Esophagus muscularis mucosa (tissue), 3 donors: ENCODE measurements at regions not wholly inside any gene's neighbourhood (a gene's known extent, or its start where the extent isn't known, plus 50 kb on each side); places are given as distances from the start of the nearest gene placed in this dataset.

ENCODE experiments used
- POLR2A ChIP-seq: fragments of 450-650 bp; IDR thresholded peaks from one replicate; pipeline ENCODE4 v1.6.1; 2017; ENCODE audit warnings: antibody characterized with exemption, moderate library complexity, mild to moderate bottlenecking, low read depth
- POLR2AphosphoS5 ChIP-seq, 2 donors: sonication (generic); formaldehyde crosslinking; IDR thresholded peaks; one replicate each; pipeline ENCODE4 v1.6.1; 2017; ENCODE audit warnings: antibody characterized with exemption in 2 of 2
- TF ChIP-seq, protein P1 (sequence below), 3 experiments: fragments of 200-600 bp in 2 of 3; fragments of 450-650 bp in 1 of 3; sonication (generic) in 2 of 3; IDR thresholded peaks; one replicate each; pipeline ENCODE4 v1.5.1; 2017 to 2019; ENCODE audit warnings: antibody characterized with exemption in 3 of 3, mild to moderate bottlenecking in 2 of 3, moderate library complexity in 1 of 3

DNA sequence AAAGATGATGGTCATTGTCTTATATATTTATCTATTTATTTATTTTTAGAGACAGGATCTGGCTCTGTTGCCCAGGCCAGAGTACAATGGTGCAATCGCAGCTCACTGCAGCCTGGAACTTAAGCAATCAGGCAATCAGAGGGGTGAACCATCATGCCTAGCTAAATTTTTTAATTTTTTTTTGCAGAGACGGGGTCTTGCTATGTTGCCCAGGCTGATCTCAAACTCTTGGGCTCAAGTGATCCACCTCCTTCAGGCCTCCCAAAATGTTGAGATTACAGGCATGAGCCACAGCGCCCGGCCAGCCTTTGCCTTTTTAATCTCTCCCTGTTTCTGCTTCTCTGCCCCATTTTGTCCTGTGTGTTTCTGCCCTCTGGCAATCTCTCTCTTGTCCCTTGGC lies 102.2 kb downstream of the NCR2 start:
- TF ChIP-seq, protein P1, sequence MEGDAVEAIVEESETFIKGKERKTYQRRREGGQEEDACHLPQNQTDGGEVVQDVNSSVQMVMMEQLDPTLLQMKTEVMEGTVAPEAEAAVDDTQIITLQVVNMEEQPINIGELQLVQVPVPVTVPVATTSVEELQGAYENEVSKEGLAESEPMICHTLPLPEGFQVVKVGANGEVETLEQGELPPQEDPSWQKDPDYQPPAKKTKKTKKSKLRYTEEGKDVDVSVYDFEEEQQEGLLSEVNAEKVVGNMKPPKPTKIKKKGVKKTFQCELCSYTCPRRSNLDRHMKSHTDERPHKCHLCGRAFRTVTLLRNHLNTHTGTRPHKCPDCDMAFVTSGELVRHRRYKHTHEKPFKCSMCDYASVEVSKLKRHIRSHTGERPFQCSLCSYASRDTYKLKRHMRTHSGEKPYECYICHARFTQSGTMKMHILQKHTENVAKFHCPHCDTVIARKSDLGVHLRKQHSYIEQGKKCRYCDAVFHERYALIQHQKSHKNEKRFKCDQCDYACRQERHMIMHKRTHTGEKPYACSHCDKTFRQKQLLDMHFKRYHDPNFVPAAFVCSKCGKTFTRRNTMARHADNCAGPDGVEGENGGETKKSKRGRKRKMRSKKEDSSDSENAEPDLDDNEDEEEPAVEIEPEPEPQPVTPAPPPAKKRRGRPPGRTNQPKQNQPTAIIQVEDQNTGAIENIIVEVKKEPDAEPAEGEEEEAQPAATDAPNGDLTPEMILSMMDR (IDR thresholded peaks at IDR 0.05): no peak
- TF ChIP-seq POLR2A: no peak
- TF ChIP-seq POLR2AphosphoS5 (IDR thresholded peaks at IDR 0.05): no peak
